H1 (cell line): ENCODE measurements at regions not wholly inside any gene's neighbourhood (a gene's known extent, or its start where the extent isn't known, plus 50 kb on each side); places are given as distances from the start of the nearest gene placed in this dataset.

ENCODE experiments used
- CREB1 ChIP-seq: IDR thresholded peaks from 2 replicates; pipeline ENCODE4 v1.6.1; 2012; ENCODE audit warnings: inconsistent platforms
- KDM1A ChIP-seq: fragments of 200-600, 300-600 bp; sonication (generic); IDR thresholded peaks from 2 replicates; pipeline ENCODE4 v1.7.1; 2016; ENCODE audit warnings: mild to moderate bottlenecking, low read length, borderline replicate concordance
- KDM5A ChIP-seq: fragments of 200-600 bp; IDR thresholded peaks from 2 replicates; pipeline ENCODE4 v1.7.1; 2012; ENCODE audit warnings: mild to moderate bottlenecking, low read length, inconsistent platforms, mixed read lengths
- SIN3A ChIP-seq, 2 experiments: IDR thresholded peaks in 1 of 2; conservative IDR thresholded peaks in 1 of 2; 2 replicates each; pipeline ENCODE4 v1.6.1; 2011 to 2012; ENCODE audit warnings: low read length in 2 of 2, improper control_type of control experiment in 1 of 2, low read depth in 1 of 2, mild to moderate bottlenecking in 1 of 2
- SP4 ChIP-seq: IDR thresholded peaks from 2 replicates; pipeline ENCODE4 v1.6.1; 2012; ENCODE audit warnings: low read length, inconsistent platforms
- TCF12 ChIP-seq: IDR thresholded peaks from 2 replicates; pipeline ENCODE4 v1.6.1; 2011; ENCODE audit warnings: low read depth, mild to moderate bottlenecking, low read length
- TF ChIP-seq, protein P1 (sequence below): IDR thresholded peaks from 2 replicates; pipeline ENCODE4 v1.6.1; 2011; ENCODE audit warnings: low read depth, mild to moderate bottlenecking, low read length; ENCODE audit not compliant: insufficient read depth

DNA sequence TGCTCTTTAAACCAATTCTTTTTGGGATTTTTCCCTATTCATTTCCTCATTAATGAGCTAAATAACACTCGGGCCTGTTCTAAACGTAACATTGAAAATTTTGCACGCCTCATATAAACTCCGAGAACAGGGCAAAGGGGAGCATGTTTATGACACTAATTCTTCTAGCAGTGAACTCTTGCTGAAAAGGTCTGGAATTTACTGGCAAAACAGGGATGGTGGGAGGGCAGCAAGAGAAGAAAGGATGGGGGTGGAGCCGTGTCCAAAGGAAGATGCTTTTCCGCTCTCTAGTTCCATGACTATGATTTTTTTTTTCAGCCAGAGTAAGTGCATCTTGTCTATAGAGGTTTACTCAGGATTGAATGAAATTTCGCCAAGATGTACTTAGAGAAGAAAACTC is 50.0 kb upstream of the IL1R1 start (continued):
- TF ChIP-seq, protein P1, sequence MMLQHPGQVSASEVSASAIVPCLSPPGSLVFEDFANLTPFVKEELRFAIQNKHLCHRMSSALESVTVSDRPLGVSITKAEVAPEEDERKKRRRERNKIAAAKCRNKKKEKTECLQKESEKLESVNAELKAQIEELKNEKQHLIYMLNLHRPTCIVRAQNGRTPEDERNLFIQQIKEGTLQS = no peak
- TF ChIP-seq KDM5A = no peak
- TF ChIP-seq TCF12 = no peak
- no peak for TF ChIP-seq CREB1
- no peak for TF ChIP-seq SP4
- TF ChIP-seq KDM1A = no peak
- TF ChIP-seq SIN3A (conservative IDR thresholded peaks at IDR 0.05 in 1 of 2, IDR thresholded peaks at IDR 0.05 in 1 of 2; ENCODE audit: low read depth in 1 of 2, low read length in 2 of 2) = no peak
